Urinary bladder (tissue), 3 donors: ENCODE measurements at regions not wholly inside any gene's neighbourhood (a gene's known extent, or its start where the extent isn't known, plus 50 kb on each side); places are given as distances from the start of the nearest gene placed in this dataset.

Experiments used
- DNase-seq: peaks from one replicate; pipeline ENCODE4 v3.0.0-alpha.2; 2015; ENCODE audit errors: extremely low spot score
- H3K27ac ChIP-seq: one replicate; pipeline ENCODE4 v1.5.1; 2013; ENCODE audit warnings: low read depth, mild to moderate bottlenecking, moderate library complexity
- H3K36me3 ChIP-seq: one replicate; pipeline ENCODE4 v1.6.1; 2013; ENCODE audit warnings: mild to moderate bottlenecking, moderate library complexity; ENCODE audit not compliant: insufficient read depth
- H3K4me1 ChIP-seq: one replicate; pipeline ENCODE4 v1.6.1; 2013; ENCODE audit warnings: mild to moderate bottlenecking, moderate library complexity; ENCODE audit not compliant: insufficient read depth
- H3K4me3 ChIP-seq: one replicate; pipeline ENCODE4 v1.5.1; 2013; ENCODE audit warnings: low read depth, low read length
- WGBS: extraction: QIAGEN DNeasy Blood & Tissue Kit; methylation state at CpG from one replicate; pipeline ENCODE4 v1.1.7; 2013; 5-methylcytosine and 5-hydroxymethylcytosine counted together
- donor health status: healthy with polysubstance abuse.
- donor health status: healthy.

DNA sequence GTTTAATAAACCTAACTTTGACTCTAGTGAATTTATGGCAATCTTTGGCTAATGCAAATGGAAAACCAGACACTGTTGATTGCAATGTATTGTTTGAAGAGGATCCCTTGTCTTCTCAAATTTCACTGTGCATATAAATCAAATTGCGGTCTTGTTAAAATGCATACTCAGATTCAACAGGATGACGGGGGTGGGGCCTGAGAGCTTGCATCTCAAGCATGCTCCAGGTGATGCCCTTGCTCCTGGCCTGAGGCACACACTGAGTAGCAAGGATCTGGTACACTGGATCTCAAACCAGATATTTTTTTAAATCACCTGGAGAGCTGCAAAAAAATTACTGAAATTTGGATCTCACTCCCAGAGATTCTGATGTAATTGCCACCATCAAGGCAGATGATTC lies 463.7 kb downstream of the DNAH5 start:
- no peak overlapping the region for H3K4me3 ChIP-seq
- DNase-seq = no peak
- no peak overlapping the region for H3K27ac ChIP-seq
- WGBS = 56% methylated on average over 2 of the region's 2 CpGs
- no peaks in the 10 kb centered on the region for H3K36me3 ChIP-seq
- no peaks in the 10 kb centered on the region for H3K4me1 ChIP-seq

DNA sequence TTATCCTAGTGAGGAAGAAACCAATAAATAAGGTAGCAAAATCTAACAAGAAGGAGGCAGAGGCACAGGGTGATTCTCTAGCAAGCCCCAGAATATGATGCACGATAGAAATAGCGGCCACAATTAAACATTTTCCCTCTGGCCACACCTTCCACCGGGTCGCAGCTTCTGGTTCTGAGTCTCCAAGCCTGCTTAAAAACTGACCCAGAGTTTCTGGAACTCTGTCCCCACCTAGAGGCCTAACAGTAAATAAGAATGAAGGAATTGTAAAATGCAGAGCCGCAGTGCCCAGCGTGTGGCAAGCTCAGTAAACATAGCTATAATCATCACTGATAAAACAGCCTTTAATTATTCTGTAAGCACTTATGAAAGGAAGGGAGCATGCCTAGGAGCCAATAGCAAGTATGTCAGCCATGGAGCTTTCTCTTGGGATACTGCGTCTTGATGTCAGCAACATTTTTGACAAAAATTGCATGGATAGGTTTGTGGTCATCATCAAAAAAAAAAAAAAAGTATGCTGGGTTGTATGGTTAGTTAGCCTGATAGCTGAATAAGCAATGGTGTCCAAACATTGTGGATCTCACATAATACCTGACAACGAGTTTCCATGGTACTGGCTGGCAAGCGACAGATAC lies 465.5 kb downstream of the DNAH5 start:
- DNase-seq = no peak
- no peaks in the 10 kb centered on the region for H3K4me1 ChIP-seq

DNA sequence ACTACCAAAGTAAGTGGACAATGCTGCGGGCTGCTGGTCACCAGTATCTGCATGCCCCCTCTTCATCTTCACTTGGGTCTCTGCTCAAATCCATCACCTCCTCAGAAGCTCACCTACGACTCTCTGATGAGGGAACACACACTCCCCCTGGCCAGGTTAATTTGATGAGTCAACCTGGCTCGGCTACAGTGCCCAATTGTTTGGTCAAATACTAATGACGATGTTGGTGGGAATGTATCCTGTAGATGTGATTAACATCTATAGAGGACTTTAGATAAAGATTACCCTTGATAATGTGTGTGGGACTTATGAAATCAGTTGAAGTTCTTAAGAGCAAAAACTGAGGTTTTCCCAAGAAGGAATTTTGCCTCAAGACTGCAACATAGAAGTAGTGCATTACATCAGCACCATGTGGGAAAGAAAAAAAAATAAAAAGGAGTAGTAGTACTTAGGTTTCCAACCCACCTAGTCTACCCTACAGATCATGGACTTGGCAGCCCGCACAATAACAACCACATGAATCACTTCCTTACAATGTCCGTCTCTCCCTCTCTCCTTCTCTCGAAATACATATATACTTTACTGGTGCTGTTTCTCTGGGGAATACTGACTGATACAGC lies 467.3 kb downstream of the DNAH5 start:
- DNase-seq = no peak
- Histone ChIP-seq H3K4me3 (no peak overlapping the region), H3K4me1 (no peaks in the 10 kb centered on the region), H3K36me3 (no peaks in the 10 kb centered on the region), H3K27ac (no peak overlapping the region)
- WGBS = 76% methylated on average over 7 of the region's 7 CpGs

More for the DNA sequence above, 465.5 kb downstream of the DNAH5 start:
- no peak overlapping the region for H3K27ac ChIP-seq
- H3K4me3 ChIP-seq = no peak overlapping the region
- no peaks in the 10 kb centered on the region for H3K36me3 ChIP-seq
- 31% methylated on average over 9 of the region's 9 CpGs for WGBS

DNA sequence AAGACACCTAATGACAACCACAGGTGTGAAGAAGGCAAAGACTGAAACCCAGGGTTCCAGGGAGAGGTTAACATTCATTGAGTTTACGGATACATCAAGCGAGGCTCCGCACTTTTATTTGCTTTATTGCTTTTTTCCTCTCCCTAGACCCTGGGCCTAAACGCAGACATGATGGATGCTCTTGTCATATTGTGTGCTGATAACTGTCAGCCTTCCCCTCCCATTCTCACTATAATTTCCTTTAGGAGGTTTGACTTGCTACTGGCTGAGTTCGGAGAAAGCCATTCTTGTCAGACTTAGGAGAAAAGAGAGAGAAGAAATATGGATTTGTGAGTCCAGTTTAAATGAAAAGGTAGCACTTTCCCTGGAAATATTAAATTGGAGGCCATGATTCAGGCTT lies 471.6 kb downstream of the DNAH5 start:
- Histone ChIP-seq H3K4me1 (no peaks in the 10 kb centered on the region), H3K36me3 (no peaks in the 10 kb centered on the region), H3K27ac (no peak overlapping the region), H3K4me3 (no peak overlapping the region)
- no peak for DNase-seq
- 64% methylated on average over 5 of the region's 5 CpGs for WGBS

DNA sequence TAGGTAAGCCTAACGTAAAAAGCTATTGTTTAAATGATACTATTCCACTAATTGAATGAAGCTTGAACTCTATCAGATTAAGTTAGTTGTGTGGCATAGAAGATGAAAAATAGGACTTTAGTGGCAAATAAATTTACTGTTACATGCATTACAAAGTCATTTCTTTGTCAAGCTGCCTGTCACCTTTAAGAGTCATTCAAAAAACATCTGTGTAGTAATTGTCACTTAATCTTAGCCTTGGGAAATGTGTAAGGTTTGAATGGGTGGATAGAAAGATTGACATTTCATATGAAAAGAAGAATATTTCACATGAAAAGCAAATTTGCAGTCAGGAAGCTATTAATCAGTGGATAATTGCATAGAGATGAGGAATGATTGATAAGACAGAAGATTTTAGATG lies 473.5 kb downstream of the DNAH5 start:
- 58% methylated on average over 1 of the region's 1 CpG for WGBS
- Histone ChIP-seq H3K27ac (no peak overlapping the region), H3K4me3 (no peak overlapping the region), H3K36me3 (no peaks in the 10 kb centered on the region), H3K4me1 (no peaks in the 10 kb centered on the region)
- no peak for DNase-seq

DNA sequence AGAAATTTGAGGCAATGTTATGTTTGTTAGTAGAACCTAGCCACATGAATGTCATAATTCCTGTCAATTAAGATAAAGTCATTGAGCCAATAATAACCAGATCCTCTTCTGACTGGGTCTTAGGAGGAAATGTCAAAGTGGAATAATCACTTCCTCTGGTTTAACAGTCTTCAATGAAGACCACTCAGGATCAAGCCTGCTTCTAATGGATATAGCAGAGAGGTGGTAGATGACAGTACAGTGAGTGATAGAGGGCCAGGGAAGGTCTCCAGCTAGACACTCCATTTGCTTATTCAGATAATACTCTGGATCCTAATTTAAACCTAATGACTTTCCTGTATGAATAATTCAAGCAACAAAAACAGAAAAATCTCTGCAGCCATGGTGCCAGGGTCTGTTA lies 474.2 kb downstream of the DNAH5 start:
- no peak overlapping the region for H3K4me3 ChIP-seq

DNA sequence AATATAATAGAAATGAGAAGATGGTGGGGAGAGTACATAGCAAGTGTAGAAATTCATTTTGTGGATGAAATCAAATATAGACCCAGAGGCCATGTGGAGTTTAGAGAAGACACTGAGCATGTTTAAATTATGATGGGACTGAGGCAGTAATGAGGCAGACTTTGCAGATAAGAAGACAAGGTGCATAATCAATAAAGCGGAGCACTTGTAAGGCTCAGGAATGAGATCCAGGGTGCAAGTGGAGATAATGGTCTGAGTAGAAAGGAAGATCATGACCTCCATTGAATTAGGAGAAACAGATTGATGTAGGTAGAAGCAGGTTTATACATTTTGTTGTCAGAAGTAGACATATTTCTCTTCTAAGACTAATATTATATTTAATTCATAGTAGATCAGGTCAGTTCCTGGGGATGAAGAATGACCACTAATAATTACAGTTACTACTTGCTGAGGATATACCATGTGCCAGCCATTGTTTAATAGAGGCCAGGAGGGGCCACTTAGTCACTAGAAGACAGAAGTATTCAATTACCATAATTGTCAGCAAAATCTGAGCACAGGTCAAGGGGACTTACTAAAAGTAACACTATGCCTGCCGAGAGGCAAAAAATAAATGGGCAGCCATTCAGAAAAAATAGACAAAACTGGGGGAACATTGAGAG lies 479.8 kb downstream of the DNAH5 start:
- no peak for DNase-seq
- Histone ChIP-seq H3K27ac (no peak overlapping the region), H3K4me3 (no peak overlapping the region), H3K4me1 (no peaks in the 10 kb centered on the region), H3K36me3 (no peaks in the 10 kb centered on the region)
- 70% methylated on average over 2 of the region's 2 CpGs for WGBS

More for the DNA sequence above, 474.2 kb downstream of the DNAH5 start:
- Histone ChIP-seq H3K27ac (no peak overlapping the region), H3K4me1 (no peaks in the 10 kb centered on the region), H3K36me3 (no peaks in the 10 kb centered on the region)
- DNase-seq = no peak

DNA sequence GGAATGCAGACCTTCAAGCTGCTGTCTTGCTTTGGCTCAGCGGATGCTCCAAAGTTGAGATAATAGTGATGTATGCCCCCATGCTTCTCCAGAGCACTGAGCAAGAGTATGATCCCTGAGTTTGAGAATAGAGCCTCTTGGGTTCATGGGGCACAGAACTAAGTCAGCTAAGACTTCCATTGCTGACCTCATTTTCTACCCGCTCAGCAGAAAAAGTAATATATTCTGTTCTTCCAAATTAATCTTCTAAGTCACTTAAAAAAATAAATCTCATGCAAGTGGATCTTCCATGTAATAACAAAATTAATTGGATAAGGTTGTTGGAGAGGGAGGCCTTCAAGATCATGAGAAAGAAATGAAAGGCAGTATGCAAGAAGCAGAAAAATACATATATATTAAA lies 483.9 kb downstream of the DNAH5 start:
- DNase-seq = no peak
- Histone ChIP-seq H3K27ac (no peak overlapping the region), H3K4me3 (no peak overlapping the region), H3K4me1 (no peaks in the 10 kb centered on the region), H3K36me3 (no peaks in the 10 kb centered on the region)
- 94% methylated on average over 2 of the region's 2 CpGs for WGBS

DNA sequence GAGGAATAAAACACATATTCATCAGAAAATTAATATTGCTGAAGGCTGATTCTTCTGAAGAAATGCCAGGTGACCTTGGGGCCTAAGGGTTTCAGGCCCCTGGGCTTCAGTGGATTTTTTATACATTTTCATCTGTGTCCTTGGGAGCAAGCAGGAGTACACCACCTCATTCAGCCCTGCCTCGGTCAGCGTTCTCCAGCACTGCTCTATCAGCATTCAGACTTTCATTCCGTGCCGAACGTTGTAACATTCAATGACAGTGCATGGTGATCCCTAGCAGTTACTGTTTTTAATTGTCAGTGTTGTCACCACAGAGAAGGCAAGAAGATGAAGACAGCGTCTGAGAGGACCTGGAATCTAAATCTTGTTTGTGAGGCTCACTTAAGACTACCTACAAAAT lies 490.4 kb downstream of the DNAH5 start:
- no peak for DNase-seq
- 84% methylated on average over 6 of the region's 6 CpGs for WGBS
- Histone ChIP-seq H3K27ac (no peak overlapping the region), H3K36me3 (no peaks in the 10 kb centered on the region), H3K4me1 (no peaks in the 10 kb centered on the region), H3K4me3 (no peak overlapping the region)

DNA sequence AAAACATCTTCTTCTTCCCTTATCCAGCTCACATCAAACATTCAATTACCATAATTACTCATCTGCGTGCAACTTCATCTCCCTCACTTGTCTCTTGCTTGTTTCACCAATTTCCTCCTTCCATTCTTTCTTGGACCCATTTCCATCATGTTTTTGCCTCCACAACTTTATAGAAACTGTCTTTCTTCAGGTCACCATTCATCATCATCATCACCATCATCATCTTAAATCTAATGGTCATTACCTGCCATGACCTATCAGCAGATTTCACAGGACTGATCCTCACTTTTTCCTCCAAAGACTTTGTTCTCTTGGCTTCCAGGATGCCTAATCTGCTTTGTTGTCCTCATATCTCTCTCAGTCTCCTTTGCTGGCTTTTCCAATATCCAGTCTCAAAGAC lies 495.6 kb downstream of the DNAH5 start:
- H3K36me3 ChIP-seq = no peaks in the 10 kb centered on the region
- DNase-seq = no peak
- H3K27ac ChIP-seq = no peak overlapping the region
- no peak overlapping the region for H3K4me3 ChIP-seq
- no peaks in the 10 kb centered on the region for H3K4me1 ChIP-seq
- 80% methylated on average over 1 of the region's 1 CpG for WGBS

DNA sequence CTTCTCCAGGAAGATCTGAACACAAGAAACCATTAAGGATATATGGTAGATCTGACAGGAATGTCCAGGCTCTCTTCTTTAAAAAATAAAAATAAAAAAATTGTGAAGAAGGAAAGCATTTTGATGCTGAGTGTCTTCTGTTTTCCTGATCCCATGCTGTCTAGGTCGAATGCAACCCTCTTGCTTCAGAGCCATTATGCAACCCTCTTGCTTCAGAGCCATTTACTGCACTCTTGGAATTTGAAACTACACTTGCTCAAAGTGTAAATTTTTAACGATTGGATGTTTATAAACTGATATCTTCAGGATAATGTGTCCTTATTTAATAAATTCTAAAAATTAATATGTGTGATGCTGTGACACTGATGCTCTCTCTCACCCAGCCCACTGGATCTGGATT lies 505.1 kb downstream of the DNAH5 start:
- DNase-seq = no peak
- H3K27ac ChIP-seq = no peak overlapping the region
- no peaks in the 10 kb centered on the region for H3K4me1 ChIP-seq
- H3K4me3 ChIP-seq = no peak overlapping the region
- H3K36me3 ChIP-seq = no peaks in the 10 kb centered on the region
- 51% methylated on average over 2 of the region's 2 CpGs for WGBS

DNA sequence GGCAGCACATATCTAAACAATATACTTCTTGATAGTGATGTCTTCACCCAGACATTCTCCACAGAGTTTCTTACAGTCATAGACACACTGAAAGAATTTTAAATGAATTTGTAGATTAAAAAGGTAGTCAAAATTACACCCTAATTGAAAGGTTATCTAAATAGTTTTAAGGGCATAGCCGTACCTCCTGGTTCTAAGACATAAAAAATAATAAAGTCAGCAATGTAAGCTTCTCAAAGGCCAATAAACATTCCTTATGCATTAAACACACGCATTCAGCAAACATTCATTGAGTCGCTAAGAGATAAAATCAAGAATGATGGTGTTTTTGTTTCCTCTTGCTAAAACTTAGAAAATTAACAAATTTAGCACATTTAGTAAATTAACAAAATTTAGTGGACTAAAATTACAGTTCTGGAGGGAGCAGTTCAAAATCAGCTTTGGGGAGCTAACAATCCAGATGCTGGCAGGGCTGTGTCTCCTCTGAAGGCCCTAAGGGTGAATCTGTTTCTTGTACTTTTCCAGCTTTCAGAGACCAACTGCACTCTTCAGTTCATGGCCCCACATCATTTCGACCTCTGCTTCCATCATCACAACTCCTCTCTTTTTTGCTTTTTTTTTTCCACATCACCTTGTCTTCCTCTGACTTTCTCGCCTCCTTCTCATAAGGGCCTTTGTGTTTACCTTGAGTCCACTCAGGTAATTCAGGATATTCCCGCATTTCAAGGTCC lies 516.5 kb downstream of the DNAH5 start:
- no peak overlapping the region for H3K27ac ChIP-seq

DNA sequence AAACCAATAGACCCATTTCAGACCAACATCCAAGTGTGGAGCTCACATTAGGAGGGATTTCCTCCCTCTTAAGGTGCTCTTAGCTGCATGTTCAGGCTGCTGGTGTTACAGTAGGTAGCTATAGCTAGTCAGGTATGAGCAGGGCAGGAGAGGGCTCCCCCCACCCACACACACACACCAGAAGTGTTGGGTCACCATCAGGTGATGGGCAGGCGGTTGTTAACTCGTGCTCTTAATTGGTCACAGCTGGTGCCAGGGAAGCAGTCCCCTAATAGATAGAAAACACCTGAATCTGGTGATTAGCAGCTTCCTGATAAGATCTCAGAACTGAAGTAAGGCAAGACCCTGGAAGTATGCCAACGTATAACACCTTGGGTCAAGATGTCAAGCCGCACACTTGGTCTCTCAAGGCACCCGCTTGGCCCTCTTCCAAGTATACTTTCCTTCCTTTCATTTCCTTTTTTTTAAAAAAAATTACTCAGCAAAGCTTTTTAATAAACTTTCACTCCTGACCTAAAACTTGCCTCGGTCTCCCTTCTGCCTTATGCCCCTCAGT lies 532.4 kb downstream of the DNAH5 start:
- Histone ChIP-seq H3K27ac (no peak overlapping the region), H3K4me3 (no peak overlapping the region), H3K36me3 (no peaks in the 10 kb centered on the region), H3K4me1 (no peaks in the 10 kb centered on the region)
- no peak for DNase-seq
- 59% methylated on average over 6 of the region's 6 CpGs for WGBS

More for the DNA sequence above, 516.5 kb downstream of the DNAH5 start:
- 51% methylated on average over 6 of the region's 6 CpGs for WGBS
- Histone ChIP-seq H3K36me3 (no peaks in the 10 kb centered on the region), H3K4me1 (no peaks in the 10 kb centered on the region), H3K4me3 (no peak overlapping the region)
- no peak for DNase-seq
